ENCODE measurements at regions not wholly inside any gene's neighbourhood (a gene's known extent, or its start where the extent isn't known, plus 50 kb on each side); places are given as distances from the start of the nearest gene placed in this dataset.

DNA sequence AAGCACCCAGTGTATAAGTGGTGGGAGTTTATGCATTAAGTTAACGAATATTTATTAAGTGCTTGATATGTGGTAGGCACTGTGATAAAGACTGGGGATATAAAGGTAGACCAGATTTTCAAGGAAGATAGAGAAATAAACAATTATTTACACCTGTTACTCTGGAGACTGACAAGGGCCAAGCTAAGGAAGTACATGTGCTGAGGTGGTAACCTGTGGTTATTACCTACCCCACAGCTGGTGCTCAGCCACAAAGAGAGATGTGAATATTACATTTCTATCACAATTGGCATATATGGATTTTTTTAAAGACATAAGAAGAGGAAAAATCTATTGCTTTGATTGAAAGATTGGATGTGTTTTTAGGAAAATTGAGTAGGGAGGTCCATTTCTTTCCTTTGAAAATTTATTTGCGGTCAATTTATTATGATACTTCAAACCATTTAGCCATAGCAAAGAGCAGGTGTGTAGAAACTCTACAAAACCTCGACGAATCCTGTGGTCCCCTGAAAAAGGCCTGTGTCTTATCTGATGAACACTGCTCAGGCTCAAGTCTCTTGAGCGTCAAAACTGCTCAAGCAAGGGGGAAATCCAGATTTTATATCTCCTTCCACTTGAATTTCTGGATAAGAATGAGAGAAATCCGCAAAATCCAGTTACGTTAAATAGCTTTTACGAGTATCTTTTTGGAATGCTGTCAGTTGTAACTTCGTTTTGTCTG is 217.7 kb upstream of the HAND2 start:
- no peak for TF ChIP-seq POLR2A (IDR thresholded peaks at IDR 0.05)
- TF ChIP-seq, protein P1, sequence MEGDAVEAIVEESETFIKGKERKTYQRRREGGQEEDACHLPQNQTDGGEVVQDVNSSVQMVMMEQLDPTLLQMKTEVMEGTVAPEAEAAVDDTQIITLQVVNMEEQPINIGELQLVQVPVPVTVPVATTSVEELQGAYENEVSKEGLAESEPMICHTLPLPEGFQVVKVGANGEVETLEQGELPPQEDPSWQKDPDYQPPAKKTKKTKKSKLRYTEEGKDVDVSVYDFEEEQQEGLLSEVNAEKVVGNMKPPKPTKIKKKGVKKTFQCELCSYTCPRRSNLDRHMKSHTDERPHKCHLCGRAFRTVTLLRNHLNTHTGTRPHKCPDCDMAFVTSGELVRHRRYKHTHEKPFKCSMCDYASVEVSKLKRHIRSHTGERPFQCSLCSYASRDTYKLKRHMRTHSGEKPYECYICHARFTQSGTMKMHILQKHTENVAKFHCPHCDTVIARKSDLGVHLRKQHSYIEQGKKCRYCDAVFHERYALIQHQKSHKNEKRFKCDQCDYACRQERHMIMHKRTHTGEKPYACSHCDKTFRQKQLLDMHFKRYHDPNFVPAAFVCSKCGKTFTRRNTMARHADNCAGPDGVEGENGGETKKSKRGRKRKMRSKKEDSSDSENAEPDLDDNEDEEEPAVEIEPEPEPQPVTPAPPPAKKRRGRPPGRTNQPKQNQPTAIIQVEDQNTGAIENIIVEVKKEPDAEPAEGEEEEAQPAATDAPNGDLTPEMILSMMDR (IDR thresholded peaks at IDR 0.05 in 4 of 5, conservative IDR thresholded peaks at IDR 0.05 in 1 of 5) = no peak
